ENCODE measurements at regions not wholly inside any gene's neighbourhood (a gene's known extent, or its start where the extent isn't known, plus 50 kb on each side); places are given as distances from the start of the nearest gene placed in this dataset.

GRCh38 chr2:57776916-57777315 lies 269.7 kb upstream of the VRK2 start:
- intact Hi-C loops (cut with DNase I), result no loop called here
- Histone ChIP-seq H3K4me1 (no peaks in the 10 kb centered on the region), H3K36me3 (no peaks in the 10 kb centered on the region), H3K27me3 (no peaks in the 10 kb centered on the region), H3K27ac (no peak overlapping the region), H3K4me3 (no peak overlapping the region), H3K9me3 (no peaks in the 10 kb centered on the region)
- WGBS, 2 donors, result 55 to 63% methylated on average over 2 of the region's 2 CpGs
- DNase-seq, result no peak
- TF ChIP-seq POLR2A (IDR thresholded peaks at IDR 0.05) (no peak), CTCF (IDR thresholded peaks at IDR 0.05) (no peak)

- H3K36me3 ChIP-seq, result no peaks in the 10 kb centered on the region
Measured at GRCh38 chr2:57782587-57782986, 264.0 kb upstream of the VRK2 start.

GRCh38 chr2:57793310-57793709 lies 253.3 kb upstream of the VRK2 start:
- no peaks in the 10 kb centered on the region for H3K27me3 ChIP-seq
- peaks cover 0 to under 1% (median 0%) of the 10 kb centered on the region in 3 donors for H3K9me3 ChIP-seq
- H3K27ac ChIP-seq, result no peak overlapping the region
- no peak for DNase-seq
- intact Hi-C loops (cut with DNase I), result no loop called here
- H3K4me1 ChIP-seq, result no peaks in the 10 kb centered on the region
- 94 to 100% methylated on average over 1 to 2 of the region's 2 CpGs for WGBS, 2 donors
- no peak overlapping the region for H3K4me3 ChIP-seq
- H3K36me3 ChIP-seq, result no peaks in the 10 kb centered on the region
- TF ChIP-seq CTCF (IDR thresholded peaks at IDR 0.05), result no peak
- TF ChIP-seq POLR2A (IDR thresholded peaks at IDR 0.05), result no peak

More at GRCh38 chr2:57782587-57782986, 264.0 kb upstream of the VRK2 start:
- no peak for DNase-seq
- Histone ChIP-seq H3K4me1 (no peaks in the 10 kb centered on the region), H3K9me3 (no peaks in the 10 kb centered on the region), H3K27me3 (no peaks in the 10 kb centered on the region), H3K4me3 (no peak overlapping the region), H3K27ac (no peak overlapping the region)
- intact Hi-C loops (cut with DNase I), result no loop called here
- TF ChIP-seq CTCF (IDR thresholded peaks at IDR 0.05) (no peak), POLR2A (IDR thresholded peaks at IDR 0.05) (no peak)

DNA sequence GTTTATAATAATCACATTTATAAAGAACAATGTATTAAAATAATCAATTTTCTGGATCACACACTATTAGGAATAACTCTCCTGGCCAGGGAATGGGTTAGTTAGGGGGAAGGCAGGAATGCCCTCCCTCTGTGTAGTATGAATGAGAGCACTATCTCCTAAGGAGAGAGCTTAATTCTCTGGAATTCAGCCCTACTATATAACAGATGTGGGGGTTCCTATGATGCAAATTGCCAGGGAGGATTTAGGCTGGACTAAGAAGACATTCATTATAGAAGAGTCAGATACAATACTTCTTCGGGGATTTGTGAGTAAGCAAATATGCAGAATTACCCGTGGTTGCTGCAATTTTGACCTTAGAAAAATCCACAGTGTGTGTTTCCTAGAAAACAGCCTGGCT lies 250.1 kb upstream of the VRK2 start:
- 19 to 20% methylated on average over 2 of the region's 2 CpGs for WGBS, 2 donors

DNA sequence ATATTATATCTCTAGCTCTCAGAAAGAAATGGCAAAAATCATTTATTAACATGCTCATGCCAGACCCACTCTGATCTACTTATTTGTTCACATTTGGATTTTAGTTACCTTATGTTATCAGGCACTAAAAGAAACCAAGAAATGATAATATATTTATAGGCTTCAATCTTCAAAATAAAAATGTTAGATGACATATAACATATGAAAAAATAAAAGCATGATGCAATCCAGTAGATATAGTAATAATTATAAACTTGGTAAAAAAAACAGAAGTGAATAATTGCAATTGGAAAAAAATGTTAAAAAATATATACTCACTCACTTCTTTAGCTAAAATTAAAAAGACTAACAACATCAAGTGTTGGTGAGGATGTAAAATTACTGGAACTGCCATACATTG lies 248.3 kb upstream of the VRK2 start:
- Histone ChIP-seq H3K4me3 (no peak overlapping the region), H3K9me3 (peaks cover 0 to 8% (median 0%) of the 10 kb centered on the region in 3 donors), H3K36me3 (no peaks in the 10 kb centered on the region), H3K4me1 (no peaks in the 10 kb centered on the region), H3K27me3 (no peaks in the 10 kb centered on the region), H3K27ac (no peak overlapping the region)
- intact Hi-C loops (cut with DNase I), result no loop called here
- TF ChIP-seq POLR2A (IDR thresholded peaks at IDR 0.05), result no peak
- TF ChIP-seq CTCF (IDR thresholded peaks at IDR 0.05), result no peak
- no peak for DNase-seq

More for the DNA sequence above, 250.1 kb upstream of the VRK2 start:
- no peak for DNase-seq
- no peak overlapping the region for H3K27ac ChIP-seq
- H3K9me3 ChIP-seq, result peaks cover 0 to 8% (median 0%) of the 10 kb centered on the region in 3 donors
- no peak overlapping the region for H3K4me3 ChIP-seq
- TF ChIP-seq POLR2A (IDR thresholded peaks at IDR 0.05) (no peak), CTCF (IDR thresholded peaks at IDR 0.05) (no peak)
- intact Hi-C loops (cut with DNase I), result no loop called here
- H3K4me1 ChIP-seq, result no peaks in the 10 kb centered on the region
- no peaks in the 10 kb centered on the region for H3K27me3 ChIP-seq
- H3K36me3 ChIP-seq, result no peaks in the 10 kb centered on the region

All from esophagus squamous epithelium (tissue), 5 donors.